Suprapubic skin (tissue), 3 donors: ENCODE measurements at regions not wholly inside any gene's neighbourhood (a gene's known extent, or its start where the extent isn't known, plus 50 kb on each side); places are given as distances from the start of the nearest gene placed in this dataset.

Experiments
- POLR2AphosphoS5 ChIP-seq, 3 donors: sonication (generic); formaldehyde crosslinking; IDR thresholded peaks; one replicate each; pipeline ENCODE4 v1.6.1; 2017; ENCODE audit warnings: antibody characterized with exemption in 3 of 3
- TF ChIP-seq, protein P1 (sequence below), 2 donors: fragments of 200-600 bp in 1 of 2; fragments of 450-650 bp in 1 of 2; sonication (generic) in 1 of 2; IDR thresholded peaks; one replicate each; pipeline ENCODE4 v1.5.1; 2016 to 2019; ENCODE audit warnings: antibody characterized with exemption in 2 of 2, mild to moderate bottlenecking in 1 of 2, moderate library complexity in 1 of 2

DNA sequence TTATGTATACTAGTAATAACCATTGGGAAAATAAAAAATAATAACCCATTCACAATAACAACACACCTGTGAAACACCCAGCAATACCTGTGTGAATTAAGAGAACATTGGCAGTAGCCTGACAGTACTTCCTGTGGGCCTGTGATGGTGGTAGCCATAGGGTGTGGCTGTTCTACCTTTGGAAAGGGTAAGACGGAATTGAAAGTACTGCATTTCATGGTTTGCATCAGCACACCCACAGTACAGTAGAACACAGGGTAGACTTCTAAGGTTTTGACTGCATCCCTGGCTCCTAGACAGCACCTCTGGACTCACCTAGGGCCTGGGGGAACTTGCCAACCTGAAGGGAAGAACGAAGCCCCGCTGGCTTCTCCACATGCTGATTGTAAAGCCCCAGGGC lies 279.8 kb downstream of the HTR1B start:
- TF ChIP-seq POLR2AphosphoS5 (IDR thresholded peaks at IDR 0.05): no peak
- TF ChIP-seq, protein P1, sequence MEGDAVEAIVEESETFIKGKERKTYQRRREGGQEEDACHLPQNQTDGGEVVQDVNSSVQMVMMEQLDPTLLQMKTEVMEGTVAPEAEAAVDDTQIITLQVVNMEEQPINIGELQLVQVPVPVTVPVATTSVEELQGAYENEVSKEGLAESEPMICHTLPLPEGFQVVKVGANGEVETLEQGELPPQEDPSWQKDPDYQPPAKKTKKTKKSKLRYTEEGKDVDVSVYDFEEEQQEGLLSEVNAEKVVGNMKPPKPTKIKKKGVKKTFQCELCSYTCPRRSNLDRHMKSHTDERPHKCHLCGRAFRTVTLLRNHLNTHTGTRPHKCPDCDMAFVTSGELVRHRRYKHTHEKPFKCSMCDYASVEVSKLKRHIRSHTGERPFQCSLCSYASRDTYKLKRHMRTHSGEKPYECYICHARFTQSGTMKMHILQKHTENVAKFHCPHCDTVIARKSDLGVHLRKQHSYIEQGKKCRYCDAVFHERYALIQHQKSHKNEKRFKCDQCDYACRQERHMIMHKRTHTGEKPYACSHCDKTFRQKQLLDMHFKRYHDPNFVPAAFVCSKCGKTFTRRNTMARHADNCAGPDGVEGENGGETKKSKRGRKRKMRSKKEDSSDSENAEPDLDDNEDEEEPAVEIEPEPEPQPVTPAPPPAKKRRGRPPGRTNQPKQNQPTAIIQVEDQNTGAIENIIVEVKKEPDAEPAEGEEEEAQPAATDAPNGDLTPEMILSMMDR (IDR thresholded peaks at IDR 0.05): no peak
